ENCODE measurements at regions not wholly inside any gene's neighbourhood (a gene's known extent, or its start where the extent isn't known, plus 50 kb on each side); places are given as distances from the start of the nearest gene placed in this dataset.

DNA sequence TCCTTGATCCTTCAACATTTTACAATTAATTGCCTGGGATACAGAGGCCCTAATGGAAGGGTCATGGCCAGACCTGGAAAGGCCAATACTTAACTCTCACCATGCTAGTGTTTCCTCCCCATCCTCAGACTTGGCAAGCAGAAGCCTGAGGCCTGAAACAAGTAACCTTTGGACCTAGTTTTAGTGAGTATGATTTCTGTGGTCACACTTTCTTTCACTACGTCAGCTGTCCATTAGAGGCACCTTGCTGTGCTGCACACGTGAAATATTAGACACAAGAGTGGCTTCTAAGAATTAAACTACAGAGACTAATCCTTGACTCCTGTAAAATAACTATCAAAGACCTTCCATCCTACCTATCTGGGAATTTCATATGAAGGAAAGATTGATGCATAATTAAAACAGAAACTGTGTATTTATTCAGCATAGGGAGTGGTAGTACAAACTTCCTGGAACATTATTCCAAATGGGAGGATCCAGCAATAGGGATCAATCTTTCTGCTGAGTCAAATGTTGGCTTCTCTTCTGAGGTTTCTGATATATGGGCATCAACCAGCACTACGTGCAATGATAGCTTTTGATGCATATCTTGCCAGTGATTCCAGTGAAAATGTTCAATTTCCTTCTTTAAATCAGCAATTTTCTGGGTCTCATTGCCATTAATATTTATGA, 249.7 kb downstream of the IKZF2 start:
- Mint-ChIP-seq H3K9me3 (no peaks in the 10 kb centered on the region), H3K4me3 (no peak overlapping the region), H3K4me1 (peaks cover 30% of the 10 kb centered on the region), H3K27ac (no peak overlapping the region), H3K36me3 (no peaks in the 10 kb centered on the region), H3K27me3 (ENCODE audit: low read depth) (no peaks in the 10 kb centered on the region)
- TF ChIP-seq CTCF (IDR thresholded peaks at IDR 0.05; ENCODE audit: unreplicated experiment), result no peak
- no peak for DNase-seq (ENCODE audit: low spot score in 2 of 2, unreplicated experiment in 2 of 2)

DNA sequence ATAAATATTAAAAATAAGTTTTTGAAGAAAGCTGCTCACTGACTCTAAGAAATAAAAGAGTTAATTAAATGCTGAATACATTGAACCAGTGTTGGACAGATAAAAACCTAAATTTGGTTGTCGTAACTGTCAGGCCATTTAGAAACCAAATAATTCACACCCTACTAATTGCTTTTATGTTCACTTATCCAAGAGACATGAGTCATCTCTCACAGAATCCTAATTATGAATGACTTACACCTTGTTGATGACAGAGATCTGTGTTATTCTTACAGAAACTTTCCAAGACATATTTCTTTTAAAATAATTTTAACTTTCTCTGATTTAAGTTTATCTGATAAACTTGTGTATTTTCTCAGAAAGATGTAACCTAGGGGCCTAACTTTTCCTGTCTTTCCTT, 250.7 kb downstream of the IKZF2 start:
- Mint-ChIP-seq H3K27ac (no peak overlapping the region), H3K36me3 (no peaks in the 10 kb centered on the region), H3K4me1 (peaks cover 22% of the 10 kb centered on the region), H3K9me3 (no peaks in the 10 kb centered on the region), H3K27me3 (ENCODE audit: low read depth) (no peaks in the 10 kb centered on the region), H3K4me3 (no peak overlapping the region)
- no peak for TF ChIP-seq CTCF (IDR thresholded peaks at IDR 0.05; ENCODE audit: unreplicated experiment)
- DNase-seq (ENCODE audit: low spot score in 2 of 2, unreplicated experiment in 2 of 2), result no peak

DNA sequence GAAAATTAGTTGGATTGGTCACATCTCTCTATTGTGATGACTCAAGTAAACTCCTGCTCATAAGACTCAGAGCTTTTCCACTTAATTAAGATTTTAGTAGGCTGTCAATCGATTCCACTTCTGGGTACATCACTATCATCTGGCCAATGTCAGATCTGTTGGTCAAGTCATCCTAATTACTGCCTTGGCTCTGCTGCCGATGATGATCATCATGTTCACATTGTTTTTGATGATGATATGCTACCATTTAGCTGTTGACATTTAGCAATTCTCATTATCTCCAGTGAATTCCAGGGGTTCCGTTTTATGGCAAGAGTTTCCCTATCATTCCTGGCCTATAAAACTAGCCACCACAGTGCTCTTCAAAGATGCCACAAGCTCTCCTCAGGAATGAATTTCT, 253.4 kb downstream of the IKZF2 start:
- Mint-ChIP-seq H3K4me1 (peaks cover 18% of the 10 kb centered on the region), H3K27me3 (ENCODE audit: low read depth) (no peaks in the 10 kb centered on the region), H3K4me3 (no peak overlapping the region), H3K27ac (no peak overlapping the region), H3K36me3 (no peaks in the 10 kb centered on the region), H3K9me3 (no peaks in the 10 kb centered on the region)
- no peak for TF ChIP-seq CTCF (IDR thresholded peaks at IDR 0.05; ENCODE audit: unreplicated experiment)
- no peak for DNase-seq (ENCODE audit: low spot score in 2 of 2, unreplicated experiment in 2 of 2)

- Mint-ChIP-seq H3K4me3 (no peak overlapping the region), H3K27me3 (ENCODE audit: low read depth) (no peaks in the 10 kb centered on the region), H3K27ac (no peak overlapping the region), H3K36me3 (no peaks in the 10 kb centered on the region), H3K4me1 (peaks cover 19% of the 10 kb centered on the region), H3K9me3 (no peaks in the 10 kb centered on the region)
- no peak for DNase-seq (ENCODE audit: low spot score in 2 of 2, unreplicated experiment in 2 of 2)
- TF ChIP-seq CTCF (IDR thresholded peaks at IDR 0.05; ENCODE audit: unreplicated experiment), result no peak
Observed at GRCh38 chr2:212897296-212897695, 254.1 kb downstream of the IKZF2 start.

DNA sequence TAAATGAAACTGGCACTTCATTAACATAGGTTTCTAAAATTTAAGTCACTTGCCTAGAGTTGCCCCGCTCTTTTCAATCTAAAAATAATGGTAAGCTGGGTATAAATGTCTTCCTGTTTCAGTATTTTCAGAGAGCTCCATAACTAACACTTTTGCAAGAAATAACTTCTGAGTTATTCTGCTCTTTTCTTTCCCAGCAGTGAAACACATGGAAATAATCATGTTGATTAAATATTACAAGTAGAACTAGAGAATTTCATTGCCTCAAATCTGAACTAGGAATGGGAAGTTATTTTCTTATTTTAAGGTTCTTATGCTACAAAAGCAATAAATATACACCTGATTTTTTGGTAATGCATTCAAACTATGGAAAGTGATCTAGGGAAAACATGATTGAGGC, 257.4 kb downstream of the IKZF2 start:
- TF ChIP-seq CTCF (IDR thresholded peaks at IDR 0.05; ENCODE audit: unreplicated experiment), result no peak
- H3K4me3 Mint-ChIP-seq, result no peak overlapping the region
- H3K4me1 Mint-ChIP-seq, result peaks cover 15% of the 10 kb centered on the region
- H3K27ac Mint-ChIP-seq, result no peak overlapping the region
- H3K36me3 Mint-ChIP-seq, result no peaks in the 10 kb centered on the region
- no peaks in the 10 kb centered on the region for H3K27me3 Mint-ChIP-seq (ENCODE audit: low read depth)
- H3K9me3 Mint-ChIP-seq, result no peaks in the 10 kb centered on the region
- no peak for DNase-seq (ENCODE audit: low spot score in 2 of 2, unreplicated experiment in 2 of 2)

- no peak overlapping the region for H3K4me3 Mint-ChIP-seq
- peaks cover 15% of the 10 kb centered on the region for H3K4me1 Mint-ChIP-seq
- H3K27ac Mint-ChIP-seq, result no peak overlapping the region
- H3K9me3 Mint-ChIP-seq, result no peaks in the 10 kb centered on the region
- no peak for TF ChIP-seq CTCF (IDR thresholded peaks at IDR 0.05; ENCODE audit: unreplicated experiment)
- H3K36me3 Mint-ChIP-seq, result no peaks in the 10 kb centered on the region
- H3K27me3 Mint-ChIP-seq (ENCODE audit: low read depth), result no peaks in the 10 kb centered on the region
- no peak for DNase-seq (ENCODE audit: low spot score in 2 of 2, unreplicated experiment in 2 of 2)
Observed at GRCh38 chr2:212893216-212893615, 258.2 kb downstream of the IKZF2 start.
